ENCODE measurements at regions not wholly inside any gene's neighbourhood (a gene's known extent, or its start where the extent isn't known, plus 50 kb on each side); places are given as distances from the start of the nearest gene placed in this dataset.

DNA sequence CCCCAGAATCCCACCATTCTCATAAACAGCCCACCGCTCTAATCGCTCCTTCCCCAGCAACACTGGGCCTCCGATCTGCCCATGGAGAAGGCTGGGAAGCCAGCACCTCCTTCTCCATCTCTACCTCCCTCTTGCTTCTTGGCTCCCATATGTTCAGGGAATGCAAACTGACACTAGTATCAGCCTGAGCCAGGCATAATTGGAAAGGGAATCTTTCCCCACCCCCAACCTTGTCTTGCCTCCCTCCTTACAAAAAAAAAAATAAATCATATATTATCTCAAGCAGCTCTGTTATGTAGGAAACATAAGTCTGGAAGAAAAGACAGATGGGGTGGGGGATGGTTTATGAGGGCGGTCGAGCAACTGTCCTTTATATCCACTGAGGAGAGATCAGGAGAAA, 127.2 kb downstream of the NAV1 start:
- TF ChIP-seq, protein P1, sequence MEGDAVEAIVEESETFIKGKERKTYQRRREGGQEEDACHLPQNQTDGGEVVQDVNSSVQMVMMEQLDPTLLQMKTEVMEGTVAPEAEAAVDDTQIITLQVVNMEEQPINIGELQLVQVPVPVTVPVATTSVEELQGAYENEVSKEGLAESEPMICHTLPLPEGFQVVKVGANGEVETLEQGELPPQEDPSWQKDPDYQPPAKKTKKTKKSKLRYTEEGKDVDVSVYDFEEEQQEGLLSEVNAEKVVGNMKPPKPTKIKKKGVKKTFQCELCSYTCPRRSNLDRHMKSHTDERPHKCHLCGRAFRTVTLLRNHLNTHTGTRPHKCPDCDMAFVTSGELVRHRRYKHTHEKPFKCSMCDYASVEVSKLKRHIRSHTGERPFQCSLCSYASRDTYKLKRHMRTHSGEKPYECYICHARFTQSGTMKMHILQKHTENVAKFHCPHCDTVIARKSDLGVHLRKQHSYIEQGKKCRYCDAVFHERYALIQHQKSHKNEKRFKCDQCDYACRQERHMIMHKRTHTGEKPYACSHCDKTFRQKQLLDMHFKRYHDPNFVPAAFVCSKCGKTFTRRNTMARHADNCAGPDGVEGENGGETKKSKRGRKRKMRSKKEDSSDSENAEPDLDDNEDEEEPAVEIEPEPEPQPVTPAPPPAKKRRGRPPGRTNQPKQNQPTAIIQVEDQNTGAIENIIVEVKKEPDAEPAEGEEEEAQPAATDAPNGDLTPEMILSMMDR (conservative IDR thresholded peaks at IDR 0.05; ENCODE audit: control insufficient read depth, insufficient read depth, low read depth, low read length), result no peak
- H3K4me3 ChIP-seq (ENCODE audit: control insufficient read depth, low read depth, low read length), result no peak overlapping the region
- no peak for DNase-seq (ENCODE audit: low read depth)

DNA sequence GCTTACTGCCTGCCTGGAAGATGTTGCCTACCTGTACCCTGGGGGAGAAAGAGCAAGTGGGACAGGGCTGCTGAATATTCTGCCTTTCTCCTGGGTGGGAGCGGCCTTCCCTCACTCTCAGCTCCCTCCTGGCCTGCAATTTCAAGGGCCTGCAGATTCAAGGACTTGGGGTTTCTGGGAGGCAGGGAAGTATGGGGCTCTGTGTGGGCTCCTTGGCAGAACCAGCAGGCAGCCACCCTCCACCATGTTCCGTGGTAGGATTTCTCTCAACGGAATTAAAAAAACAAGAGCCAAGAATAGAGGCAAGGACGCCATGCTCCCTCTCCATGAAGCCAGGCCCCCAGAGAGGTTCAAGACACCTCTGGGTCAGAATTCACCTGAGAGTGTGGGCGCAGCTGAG, 127.7 kb downstream of the NAV1 start:
- no peak for DNase-seq (ENCODE audit: low read depth)
- TF ChIP-seq, protein P1 (conservative IDR thresholded peaks at IDR 0.05; ENCODE audit: control insufficient read depth, insufficient read depth, low read depth, low read length), result no peak
- H3K4me3 ChIP-seq (ENCODE audit: control insufficient read depth, low read depth, low read length), result no peak overlapping the region

DNA sequence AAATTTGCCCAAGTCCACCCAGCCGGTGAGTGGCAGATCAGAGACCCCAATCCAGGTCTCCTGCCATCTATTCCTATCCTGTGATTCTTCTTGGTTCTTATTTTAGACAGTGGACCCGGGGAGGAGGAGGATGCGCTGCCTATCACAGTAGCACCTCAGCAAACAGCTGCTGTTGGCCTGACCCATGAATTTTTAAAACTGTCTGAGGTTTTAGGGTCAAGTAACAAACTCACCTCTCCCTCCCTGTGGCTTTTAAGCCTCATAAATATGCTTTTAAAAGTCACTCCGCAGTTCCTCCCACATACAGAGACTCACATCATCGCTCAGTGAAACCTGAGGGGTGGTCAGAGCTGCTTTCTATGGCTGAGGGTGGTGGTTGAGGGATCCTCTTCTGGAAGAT, 128.6 kb downstream of the NAV1 start:
- no peak for DNase-seq (ENCODE audit: low read depth)
- TF ChIP-seq, protein P1 (conservative IDR thresholded peaks at IDR 0.05; ENCODE audit: control insufficient read depth, insufficient read depth, low read depth, low read length), result no peak
- H3K4me3 ChIP-seq (ENCODE audit: control insufficient read depth, low read depth, low read length), result no peak overlapping the region

DNA sequence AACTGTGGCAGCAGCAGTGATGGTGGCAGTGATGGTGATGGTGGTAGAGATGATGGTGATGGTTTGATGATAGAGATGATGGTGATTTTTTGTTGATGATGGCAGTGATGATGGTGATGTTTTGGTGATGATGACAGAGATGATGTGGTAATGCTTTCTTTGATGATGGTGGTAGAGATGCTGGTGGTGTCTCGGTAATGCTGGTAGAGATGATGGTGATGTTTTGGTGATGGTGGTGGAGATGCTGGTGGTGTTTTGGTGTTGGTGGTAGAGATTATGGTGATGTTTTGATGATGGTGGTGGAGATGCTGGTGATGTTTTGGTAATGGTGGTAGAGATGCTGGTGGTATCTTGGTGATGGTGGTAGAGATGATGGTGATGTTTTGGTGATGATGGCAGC, 131.6 kb downstream of the NAV1 start:
- no peak overlapping the region for H3K4me3 ChIP-seq (ENCODE audit: control insufficient read depth, low read depth, low read length)

DNA sequence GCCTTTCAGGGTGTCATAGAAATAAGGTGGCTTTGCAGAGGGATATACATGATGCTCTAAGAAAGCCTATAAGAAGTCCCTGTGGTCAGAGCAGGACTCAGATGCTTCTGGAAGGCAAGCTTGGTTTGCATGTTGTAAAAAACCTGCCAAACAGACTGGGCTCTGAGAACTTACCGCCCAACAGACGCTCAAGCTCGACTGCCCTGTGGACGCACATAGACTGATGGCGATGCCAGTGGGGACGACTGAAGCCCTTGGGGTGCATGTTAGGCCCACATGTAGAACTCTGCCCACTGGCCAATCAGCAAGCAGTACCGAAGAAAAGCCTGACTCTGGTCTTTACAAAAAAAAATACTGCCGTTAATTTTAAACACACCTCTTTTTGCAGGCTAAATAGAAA, 133.8 kb downstream of the NAV1 start:
- TF ChIP-seq, protein P1 (conservative IDR thresholded peaks at IDR 0.05; ENCODE audit: control insufficient read depth, insufficient read depth, low read depth, low read length), result no peak
- H3K4me3 ChIP-seq (ENCODE audit: control insufficient read depth, low read depth, low read length), result no peak overlapping the region
- DNase-seq (ENCODE audit: low read depth), result no peak

More for the DNA sequence above, 131.6 kb downstream of the NAV1 start:
- DNase-seq (ENCODE audit: low read depth), result no peak
- TF ChIP-seq, protein P1 (conservative IDR thresholded peaks at IDR 0.05; ENCODE audit: control insufficient read depth, insufficient read depth, low read depth, low read length), result no peak

DNA sequence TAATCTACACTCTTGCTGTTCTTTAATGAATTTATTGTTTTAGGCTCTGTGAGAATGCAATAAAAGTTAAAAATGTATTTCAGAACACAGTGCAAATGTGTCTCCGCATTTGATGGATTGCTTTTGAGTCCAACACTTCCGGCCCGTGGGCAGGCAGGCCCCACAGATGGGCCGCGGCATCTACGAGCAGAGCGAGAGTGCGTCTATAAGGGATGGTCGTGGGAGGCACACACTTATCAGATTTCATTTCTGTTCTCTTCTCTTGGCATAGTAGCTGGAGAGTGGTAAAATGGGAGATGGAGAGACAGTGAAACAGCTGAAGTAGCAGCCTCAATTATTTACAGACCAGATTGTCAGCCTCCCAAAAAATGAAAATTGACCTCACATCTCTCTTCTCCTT, 134.2 kb downstream of the NAV1 start:
- no peak overlapping the region for H3K4me3 ChIP-seq (ENCODE audit: control insufficient read depth, low read depth, low read length)
- DNase-seq (ENCODE audit: low read depth), result no peak
- TF ChIP-seq, protein P1 (conservative IDR thresholded peaks at IDR 0.05; ENCODE audit: control insufficient read depth, insufficient read depth, low read depth, low read length), result no peak

DNA sequence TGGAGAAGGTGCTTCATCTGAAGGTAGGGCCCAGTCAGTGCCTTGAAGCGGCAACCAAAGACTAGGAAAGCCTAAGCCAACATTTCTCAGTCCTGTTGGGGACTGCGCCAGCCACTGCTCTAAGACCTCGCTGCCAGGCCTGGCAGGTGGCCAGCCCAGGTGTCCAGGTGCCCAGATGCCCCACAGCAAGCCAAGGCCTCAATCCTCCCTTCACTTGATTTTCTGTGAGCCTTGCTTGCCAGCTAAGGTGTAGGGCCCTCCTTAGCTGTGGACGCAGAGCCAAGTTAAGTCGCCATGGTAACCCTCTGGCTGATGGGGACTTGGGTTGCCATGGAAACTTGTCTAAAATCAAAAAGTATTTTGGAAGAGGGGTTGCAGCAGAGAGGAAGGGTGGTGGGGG, 135.0 kb downstream of the NAV1 start:
- TF ChIP-seq, protein P1 (conservative IDR thresholded peaks at IDR 0.05; ENCODE audit: control insufficient read depth, insufficient read depth, low read depth, low read length), result no peak
- no peak for DNase-seq (ENCODE audit: low read depth)
- no peak overlapping the region for H3K4me3 ChIP-seq (ENCODE audit: control insufficient read depth, low read depth, low read length)
